SK-N-SH (cell line): ENCODE measurements at regions not wholly inside any gene's neighbourhood (a gene's known extent, or its start where the extent isn't known, plus 50 kb on each side); places are given as distances from the start of the nearest gene placed in this dataset.

Source experiments
- CTCF ChIA-PET: fragments of 300-600, 350-600 bp; formaldehyde crosslinking; extraction: SDS; loops from one replicate; lab custom pipeline; 2021; lab: Yijun Ruan, JAX
- POLR2A ChIA-PET: fragments of 350-600 bp; sonication (Branson Sonifier 250); formaldehyde crosslinking; extraction: SDS; loops from one replicate; lab custom pipeline; 2020; ENCODE audit warnings: antibody characterized with exemption, inconsistent platforms; lab: Yijun Ruan, JAX
- DNase-seq: peaks from one replicate; pipeline ENCODE4 v3.0.0; 2012
- H2AFZ ChIP-seq: fragments of 200-600 bp; sonication (generic); 2 replicates; pipeline ENCODE4 v1.8.1; 2016; ENCODE audit warnings: antibody characterized with exemption, mild to moderate bottlenecking, low read depth
- H3F3A ChIP-seq: fragments of 200-600 bp; sonication (generic); replicated peaks from 2 replicates; pipeline ENCODE3; 2016; ENCODE audit warnings: antibody characterized with exemption, mild to moderate bottlenecking; ENCODE audit not compliant: insufficient read depth
- H3K27ac ChIP-seq, 2 experiments: fragments of 200-500 bp in 1 of 2; fragments of 200-600 bp in 1 of 2; sonication (Bioruptor generic) in 1 of 2; sonication (generic), shearing (Covaris generic) in 1 of 2; 2 replicates each; pipeline versions ENCODE4 v1.5.1 to v1.6.1; 2014 to 2016; ENCODE audit warnings: low read depth in 2 of 2, inconsistent platforms in 1 of 2, low read length in 1 of 2, mild to moderate bottlenecking in 1 of 2, mixed read lengths in 1 of 2
- H3K27me3 ChIP-seq: fragments of 200-600 bp; sonication (generic), shearing (Covaris generic); 2 replicates; pipeline ENCODE4 v1.6.1; 2016; ENCODE audit warnings: mixed run types; ENCODE audit not compliant: insufficient read depth
- H3K36me3 ChIP-seq, 2 experiments: fragments of 200-500 bp in 1 of 2; fragments of 200-600 bp in 1 of 2; sonication (Bioruptor generic) in 1 of 2; sonication (generic) in 1 of 2; replicated peaks in 1 of 2; 2 replicates each; pipeline versions ENCODE3 to v1.5.1; 2014 to 2016; ENCODE audit warnings: low read length in 1 of 2, mild to moderate bottlenecking in 1 of 2; ENCODE audit not compliant: insufficient read depth in 2 of 2, control insufficient read depth in 1 of 2
- H3K4me1 ChIP-seq, 2 experiments: fragments of 200-500 bp in 1 of 2; fragments of 200-600 bp in 1 of 2; sonication (Bioruptor generic) in 1 of 2; sonication (generic), shearing (Covaris generic) in 1 of 2; 2 replicates each; pipeline versions ENCODE4 v1.5.1 to v1.6.1; 2014 to 2016; ENCODE audit warnings: low read depth in 1 of 2, low read length in 1 of 2, mixed run types in 1 of 2; ENCODE audit not compliant: insufficient read depth in 2 of 2, control insufficient read depth in 1 of 2
- H3K4me2 ChIP-seq: fragments of 200-600 bp; sonication (generic), shearing (Covaris generic); 2 replicates; pipeline ENCODE4 v1.6.1; 2017; ENCODE audit warnings: mixed run types
- H3K4me3 ChIP-seq, 2 experiments: fragments of 200-500 bp in 1 of 2; fragments of 200-600 bp in 1 of 2; sonication (Bioruptor generic) in 1 of 2; sonication (generic), shearing (Covaris generic) in 1 of 2; 2 replicates each; pipeline versions ENCODE4 v1.5.1 to v1.8.1; 2014 to 2016; ENCODE audit warnings: low read depth in 2 of 2, inconsistent platforms in 1 of 2, low read length in 1 of 2, mild to moderate bottlenecking in 1 of 2, mixed read lengths in 1 of 2, moderate library complexity in 1 of 2
- H3K79me2 ChIP-seq: fragments of 200-600 bp; sonication (generic); 2 replicates; pipeline ENCODE4 v1.8.1; 2017; ENCODE audit warnings: mild to moderate bottlenecking; ENCODE audit not compliant: insufficient read depth
- H3K9ac ChIP-seq: fragments of 200-600 bp; sonication (generic); 2 replicates; pipeline ENCODE4 v1.6.1; 2017; ENCODE audit warnings: mixed run types
- H3K9me2 ChIP-seq: fragments of 200-600 bp; sonication (generic); 2 replicates; pipeline ENCODE4 v1.6.1; 2017; ENCODE audit warnings: mixed run types
- H3K9me3 ChIP-seq: fragments of 200-600 bp; sonication (generic); 2 replicates; pipeline ENCODE4 v1.6.1; 2017; ENCODE audit warnings: mixed run types, mild to moderate bottlenecking, moderate library complexity
- H4K20me1 ChIP-seq: fragments of 200-600 bp; sonication (generic); 2 replicates; pipeline ENCODE4 v1.6.1; 2017; ENCODE audit warnings: mild to moderate bottlenecking, mixed run types; ENCODE audit not compliant: insufficient read depth
- CHD2 ChIP-seq: fragments of 150-350 bp; IDR thresholded peaks from 2 replicates; pipeline ENCODE4 v1.6.1; 2018; ENCODE audit warnings: low read length; ENCODE audit not compliant: partially characterized antibody
- CTCF ChIP-seq: fragments of 200-600 bp; sonication (generic); IDR thresholded peaks from 2 replicates; pipeline ENCODE4 v1.6.1; 2017; ENCODE audit warnings: antibody characterized with exemption, mild to moderate bottlenecking, moderate library complexity
- EP300 ChIP-seq, 2 experiments: IDR thresholded peaks; 2 replicates each; pipeline versions ENCODE4 v1.4.0 to v1.6.1; 2012; ENCODE audit warnings: borderline replicate concordance in 1 of 2, low read depth in 1 of 2, low read length in 1 of 2
- FOSL2 ChIP-seq: IDR thresholded peaks from 2 replicates; pipeline ENCODE4 v1.4.0; 2012; ENCODE audit warnings: low read depth, mild to moderate bottlenecking, moderate library complexity, borderline replicate concordance
- FOXM1 ChIP-seq: IDR thresholded peaks from 2 replicates; pipeline ENCODE4 v1.4.0; 2012; ENCODE audit warnings: low read depth, mild to moderate bottlenecking
- GATA2 ChIP-seq: sonication (generic); formaldehyde crosslinking; IDR thresholded peaks from 2 replicates; pipeline ENCODE4 v1.5.0; 2020; ENCODE audit warnings: mild to moderate bottlenecking, missing genetic modification reagents
- IRF3 ChIP-seq: fragments of 150-350 bp; IDR thresholded peaks from 2 replicates; pipeline ENCODE4 v1.6.1; 2016; ENCODE audit warnings: mild to moderate bottlenecking, low read depth, low read length
- JUND ChIP-seq: IDR thresholded peaks from 2 replicates; pipeline ENCODE4 v1.4.0; 2012
- MXI1 ChIP-seq: IDR thresholded peaks from 2 replicates; pipeline ENCODE4 v1.6.1; 2012; ENCODE audit warnings: mild to moderate bottlenecking, low read depth, low read length, improper control_type of control experiment
- RAD21 ChIP-seq: IDR thresholded peaks from 2 replicates; pipeline ENCODE4 v1.6.1; 2012; ENCODE audit warnings: mild to moderate bottlenecking, low read length
- REST ChIP-seq: IDR thresholded peaks from 2 replicates; pipeline ENCODE4 v1.6.1; 2012; ENCODE audit warnings: mild to moderate bottlenecking, low read depth, low read length, moderate library complexity
- SIN3A ChIP-seq: IDR thresholded peaks from 2 replicates; pipeline ENCODE4 v1.6.1; 2012; ENCODE audit warnings: low read depth, mild to moderate bottlenecking, low read length, moderate library complexity, borderline replicate concordance
- TAF1 ChIP-seq: IDR thresholded peaks from 2 replicates; pipeline ENCODE4 v1.6.1; 2012; ENCODE audit warnings: low read depth, mild to moderate bottlenecking, low read length, moderate library complexity, borderline replicate concordance
- TCF12 ChIP-seq: IDR thresholded peaks from 2 replicates; pipeline ENCODE4 v1.4.0; 2012
- ZBTB33 ChIP-seq: IDR thresholded peaks from 2 replicates; pipeline ENCODE4 v1.4.0; 2012; ENCODE audit warnings: low read depth, borderline replicate concordance
- WGBS: methylation state at CpG from one replicate; pipeline ENCODE4 v1.1.6; 2017; ENCODE audit warnings: low lambda C conversion rate; 5-methylcytosine and 5-hydroxymethylcytosine counted together

- Histone ChIP-seq H3K27ac (no peak overlapping the region), H3K9me2 (no peaks in the 10 kb centered on the region), H2AFZ (no peak overlapping the region)
- CTCF ChIA-PET = interaction anchor here (0.7 kb wide), 1 partner anchor 14 kb away, joined by 3 read pairs; no protein-coding TSS in a partner anchor
- no peak for TF ChIP-seq TAF1
- TF ChIP-seq CTCF = no peak
- TF ChIP-seq FOXM1 = no peak
- TF ChIP-seq MXI1 = no peak
- TF ChIP-seq JUND = no peak
- no peak for TF ChIP-seq FOSL2
- TF ChIP-seq RAD21 = no peak
- TF ChIP-seq ZBTB33 = no peak
- no peak for TF ChIP-seq EP300 (IDR thresholded peaks at IDR 0.05; ENCODE audit: borderline replicate concordance in 1 of 2, low read depth in 1 of 2, low read length in 1 of 2)
- no peak for TF ChIP-seq GATA2
- no peak for TF ChIP-seq IRF3
- TF ChIP-seq TCF12 = no peak
- TF ChIP-seq, all 33 proteins: peak for 0
- no peaks in the 10 kb centered on the region for H4K20me1 ChIP-seq
- H3K79me2 ChIP-seq = no peaks in the 10 kb centered on the region
- H3K9me3 ChIP-seq = no peaks in the 10 kb centered on the region
- H3K9ac ChIP-seq = no peak overlapping the region
- no peak overlapping the region for H3K4me2 ChIP-seq
- H3K36me3 ChIP-seq = no peaks in the 10 kb centered on the region
- 52% methylated on average over 12 of the region's 16 CpGs for WGBS
- no peak for DNase-seq
- POLR2A ChIA-PET = no interaction called here
- H3K4me3 ChIP-seq = no peak overlapping the region
- H3K27me3 ChIP-seq = no peaks in the 10 kb centered on the region; the same call in 1 of the 2 replicates
- H3K4me1 ChIP-seq = no peaks in the 10 kb centered on the region; a peak in 1 of 4 replicates
- no peaks in the 10 kb centered on the region for H3F3A ChIP-seq
These were observed 872.8 kb downstream of the BRD1 start for GRCh38 chr22:48954781-48955311.

GRCh38 chr22:48953830-48954229 is 873.8 kb downstream of the BRD1 start:
- no peaks in the 10 kb centered on the region for H3K79me2 ChIP-seq
- H3K4me1 ChIP-seq = no peaks in the 10 kb centered on the region; a peak in 1 of 4 replicates
- H3K27ac ChIP-seq = no peak overlapping the region
- ChIA-PET CTCF (interaction anchor here (0.7 to 2.5 kb wide), 2 partner anchors 10 to 13 kb away, joined by 3 to 8 read pairs; no protein-coding TSS in a partner anchor), POLR2A (no interaction called here)
- WGBS = 29% methylated on average over 10 of the region's 11 CpGs
- no peaks in the 10 kb centered on the region; the same call in 1 of the 2 replicates for H3K27me3 ChIP-seq
- no peaks in the 10 kb centered on the region for H3K36me3 ChIP-seq
- no peak overlapping the region for H3K4me3 ChIP-seq
- no peak overlapping the region for H2AFZ ChIP-seq
- H3F3A ChIP-seq = no peaks in the 10 kb centered on the region
- no peak for DNase-seq
- no peaks in the 10 kb centered on the region for H4K20me1 ChIP-seq
- no peak overlapping the region for H3K4me2 ChIP-seq
- no peaks in the 10 kb centered on the region for H3K9me2 ChIP-seq
- H3K9me3 ChIP-seq = no peaks in the 10 kb centered on the region
- no peak overlapping the region for H3K9ac ChIP-seq
- TF ChIP-seq CHD2 (no peak), REST (no peak), CTCF (no peak), EP300 (IDR thresholded peaks at IDR 0.05; ENCODE audit: borderline replicate concordance in 1 of 2, low read depth in 1 of 2, low read length in 1 of 2) (no peak), RAD21 (no peak), SIN3A (no peak)
